AG04450 (cell line): ENCODE measurements at regions not wholly inside any gene's neighbourhood (a gene's known extent, or its start where the extent isn't known, plus 50 kb on each side); places are given as distances from the start of the nearest gene placed in this dataset.

Source experiments
- CTCF ChIA-PET: fragments of 300-600, 350-600 bp; formaldehyde crosslinking; extraction: SDS; loops from one replicate; lab custom pipeline; 2022; ENCODE audit warnings: antibody characterized with exemption, inconsistent platforms; lab: Charles Lee
- POLR2A ChIA-PET: fragments of 350-600 bp; formaldehyde crosslinking; extraction: SDS; loops from one replicate; lab custom pipeline; 2021; ENCODE audit warnings: antibody characterized with exemption, inconsistent platforms; lab: Yijun Ruan, JAX
- DNase-seq: peaks from one replicate; pipeline ENCODE4 v3.0.0-alpha.2; 2011; ENCODE audit warnings: low read depth, low spot score
- H3K27ac ChIP-seq: one replicate; pipeline ENCODE4 v1.5.1; 2012; ENCODE audit warnings: low read depth, low read length, control low read depth
- H3K27me3 ChIP-seq: one replicate; pipeline ENCODE4 v1.6.0; 2012; ENCODE audit warnings: low read length; ENCODE audit not compliant: control insufficient read depth, insufficient read depth
- H3K4me3 ChIP-seq: 2 replicates; pipeline ENCODE4 v1.5.1; 2011; ENCODE audit warnings: mild to moderate bottlenecking, low read depth, low read length, control low read depth
- H3K9me3 ChIP-seq: 2 replicates; pipeline ENCODE4 v1.5.1; 2012; ENCODE audit warnings: low read length; ENCODE audit not compliant: control insufficient read depth, insufficient read depth
- TF ChIP-seq, protein P1 (sequence below): IDR thresholded peaks from 2 replicates; pipeline ENCODE4 v1.5.1; 2011; ENCODE audit warnings: low read depth, low read length, control low read depth, inconsistent platforms

GRCh38 chr4:8705161-8706145, 112.9 kb downstream of the CPZ start:
- H3K27me3 ChIP-seq = no peaks in the 10 kb centered on the region
- no peak overlapping the region for H3K27ac ChIP-seq
- H3K4me3 ChIP-seq = no peak overlapping the region
- no peak for DNase-seq
- H3K9me3 ChIP-seq = peaks cover 34% of the 10 kb centered on the region
- TF ChIP-seq, protein P1, sequence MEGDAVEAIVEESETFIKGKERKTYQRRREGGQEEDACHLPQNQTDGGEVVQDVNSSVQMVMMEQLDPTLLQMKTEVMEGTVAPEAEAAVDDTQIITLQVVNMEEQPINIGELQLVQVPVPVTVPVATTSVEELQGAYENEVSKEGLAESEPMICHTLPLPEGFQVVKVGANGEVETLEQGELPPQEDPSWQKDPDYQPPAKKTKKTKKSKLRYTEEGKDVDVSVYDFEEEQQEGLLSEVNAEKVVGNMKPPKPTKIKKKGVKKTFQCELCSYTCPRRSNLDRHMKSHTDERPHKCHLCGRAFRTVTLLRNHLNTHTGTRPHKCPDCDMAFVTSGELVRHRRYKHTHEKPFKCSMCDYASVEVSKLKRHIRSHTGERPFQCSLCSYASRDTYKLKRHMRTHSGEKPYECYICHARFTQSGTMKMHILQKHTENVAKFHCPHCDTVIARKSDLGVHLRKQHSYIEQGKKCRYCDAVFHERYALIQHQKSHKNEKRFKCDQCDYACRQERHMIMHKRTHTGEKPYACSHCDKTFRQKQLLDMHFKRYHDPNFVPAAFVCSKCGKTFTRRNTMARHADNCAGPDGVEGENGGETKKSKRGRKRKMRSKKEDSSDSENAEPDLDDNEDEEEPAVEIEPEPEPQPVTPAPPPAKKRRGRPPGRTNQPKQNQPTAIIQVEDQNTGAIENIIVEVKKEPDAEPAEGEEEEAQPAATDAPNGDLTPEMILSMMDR = no peak
- CTCF ChIA-PET = interaction anchor here (0.5 kb wide), 1 partner anchor 1360 kb away, joined by 9 read pairs; no protein-coding TSS in a partner anchor
- POLR2A ChIA-PET = no interaction called here

DNA sequence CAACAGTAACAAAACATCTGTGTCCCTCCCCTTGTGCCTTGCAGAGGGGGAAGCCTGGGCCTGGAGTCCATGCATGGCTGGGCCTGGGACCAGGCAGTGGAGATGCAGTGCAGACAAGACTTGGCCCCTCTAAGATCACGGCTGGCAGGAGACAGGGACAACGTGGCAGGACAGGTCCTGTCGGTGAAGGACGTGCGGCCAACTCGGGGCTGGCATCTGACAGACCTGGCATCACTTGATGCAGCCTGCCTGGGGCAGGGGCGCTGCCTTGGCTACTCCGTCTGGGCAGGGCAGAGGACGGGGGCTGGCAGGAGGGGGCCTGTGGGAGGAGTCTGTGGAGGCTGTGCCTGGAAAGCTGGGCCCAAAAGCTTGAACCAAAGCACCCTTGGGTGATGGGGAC, 112.1 kb downstream of the CPZ start:
- no peak for DNase-seq
- H3K27me3 ChIP-seq = peaks cover 3% of the 10 kb centered on the region
- H3K9me3 ChIP-seq = peaks cover 25% of the 10 kb centered on the region
- no peak overlapping the region for H3K4me3 ChIP-seq
- CTCF ChIA-PET = no interaction called here
- TF ChIP-seq, protein P1 = no peak
- H3K27ac ChIP-seq = no peak overlapping the region
- POLR2A ChIA-PET = no interaction called here

DNA sequence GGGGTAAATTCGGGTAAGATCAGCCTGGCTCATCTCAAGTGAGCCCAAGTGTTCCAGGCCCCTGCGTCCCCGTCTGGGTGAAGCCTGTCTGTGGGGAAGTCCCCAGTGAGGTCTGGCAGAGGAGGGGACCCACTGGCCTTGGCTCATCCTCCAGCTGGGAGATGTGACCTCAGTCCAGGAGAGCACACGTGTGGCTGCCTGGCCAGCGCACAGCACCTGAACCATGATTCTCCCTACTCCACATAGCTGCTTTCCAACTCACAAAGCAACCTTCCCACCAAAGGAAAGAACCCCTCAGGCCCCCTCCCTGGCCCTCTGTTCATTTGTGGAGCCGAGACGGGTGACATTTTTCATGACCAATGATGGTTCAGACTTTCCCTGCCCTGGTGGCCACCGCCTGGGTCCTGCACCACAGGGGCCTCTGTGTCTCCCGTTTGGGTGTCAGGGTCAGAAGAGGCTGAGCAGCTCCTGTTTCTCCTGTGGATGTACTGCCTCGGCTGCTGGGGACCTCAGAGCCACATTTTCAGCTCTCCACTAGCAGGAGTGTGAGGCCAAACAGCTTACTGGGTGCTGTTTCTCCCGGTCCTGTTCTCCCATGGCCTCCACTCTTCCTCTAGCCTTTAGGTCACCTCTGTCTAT, 111.4 kb downstream of the CPZ start:
- no peak for DNase-seq
- Histone ChIP-seq H3K9me3 (peaks cover 19% of the 10 kb centered on the region), H3K27me3 (peaks cover 4% of the 10 kb centered on the region), H3K27ac (no peak overlapping the region), H3K4me3 (no peak overlapping the region)
- CTCF ChIA-PET = no interaction called here
- TF ChIP-seq, protein P1 = no peak
- POLR2A ChIA-PET = no interaction called here

DNA sequence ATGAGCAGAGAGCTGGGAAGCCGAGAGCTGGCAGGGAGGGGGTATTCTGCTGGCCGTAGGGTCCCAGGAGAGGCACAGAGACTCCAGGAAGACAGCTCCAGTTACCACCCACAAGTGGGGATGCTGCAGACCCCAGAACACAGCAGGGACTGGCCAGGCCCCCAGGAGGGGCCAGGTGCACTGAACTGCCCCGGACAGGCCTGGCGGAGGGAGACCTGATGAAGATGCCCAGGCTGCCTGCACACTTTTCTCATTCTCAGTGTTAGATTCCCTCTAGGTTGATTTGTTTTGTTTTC, 110.8 kb downstream of the CPZ start:
- Histone ChIP-seq H3K27me3 (peaks cover 4% of the 10 kb centered on the region), H3K4me3 (no peak overlapping the region), H3K9me3 (peaks cover 13% of the 10 kb centered on the region; the same call in 1 of the 2 replicates), H3K27ac (no peak overlapping the region)
- ChIA-PET POLR2A (no interaction called here), CTCF (no interaction called here)
- DNase-seq = no peak
- TF ChIP-seq, protein P1 = no peak
